ENCODE measurements at regions not wholly inside any gene's neighbourhood (a gene's known extent, or its start where the extent isn't known, plus 50 kb on each side); places are given as distances from the start of the nearest gene placed in this dataset.

- H3K27ac ChIP-seq (ENCODE audit: low read depth in 1 of 2, low read length in 2 of 2): no peak overlapping the region
- H3K4me3 ChIP-seq (replicated peaks in 1 of 3; ENCODE audit: low read depth in 2 of 3, low read length in 3 of 3): no peak overlapping the region
- no peak for DNase-seq
- Mint-ChIP-seq H3K4me3 (no peak overlapping the region), H3K9me3 (peaks cover 0 to 4% (median 2%) of the 10 kb centered on the region in 7 donors), H3K27ac (no peak overlapping the region), H3K36me3 (no peaks in the 10 kb centered on the region), H3K27me3 (ENCODE audit: low read depth in 3 of 3) (no peaks in the 10 kb centered on the region), H3K4me1 (no peaks in the 10 kb centered on the region)
- WGBS (ENCODE audit: insufficient coverage): no CpG with 5 or more reads among the region's 2 CpGs
- no peaks in the 10 kb centered on the region for H3K79me2 ChIP-seq (ENCODE audit: insufficient read depth, low read length)
- H3K27me3 ChIP-seq (ENCODE audit: control insufficient read depth in 2 of 2, insufficient read depth in 2 of 2, low read length in 2 of 2): no peaks in the 10 kb centered on the region
- H3K9ac ChIP-seq (ENCODE audit: insufficient read depth, low read length, poor library complexity, severe bottlenecking): no peak overlapping the region
- intact Hi-C loops (cut with micrococcal nuclease): no loop called here
- no peaks in the 10 kb centered on the region for H4K20me1 ChIP-seq (ENCODE audit: insufficient read depth, low read length)
- H3K4me2 ChIP-seq (replicated peaks; ENCODE audit: extremely low read depth, low read length, poor library complexity, severe bottlenecking): no peak overlapping the region
- no peak overlapping the region for H2AFZ ChIP-seq (ENCODE audit: insufficient read depth, low read depth, low read length, poor library complexity, severe bottlenecking)
- H3K4me1 ChIP-seq (ENCODE audit: control insufficient read depth in 1 of 2, insufficient read depth in 2 of 2, low read length in 2 of 2): no peaks in the 10 kb centered on the region
- no peaks in the 10 kb centered on the region for H3K9me3 ChIP-seq (replicated peaks in 1 of 2; ENCODE audit: control insufficient read depth in 1 of 2, insufficient read depth in 1 of 2, low read length in 2 of 2)
- H3K36me3 ChIP-seq (replicated peaks in 1 of 2; ENCODE audit: control insufficient read depth in 1 of 2, insufficient read depth in 2 of 2, low read length in 2 of 2): no peaks in the 10 kb centered on the region
- TF ChIP-seq, protein P1, sequence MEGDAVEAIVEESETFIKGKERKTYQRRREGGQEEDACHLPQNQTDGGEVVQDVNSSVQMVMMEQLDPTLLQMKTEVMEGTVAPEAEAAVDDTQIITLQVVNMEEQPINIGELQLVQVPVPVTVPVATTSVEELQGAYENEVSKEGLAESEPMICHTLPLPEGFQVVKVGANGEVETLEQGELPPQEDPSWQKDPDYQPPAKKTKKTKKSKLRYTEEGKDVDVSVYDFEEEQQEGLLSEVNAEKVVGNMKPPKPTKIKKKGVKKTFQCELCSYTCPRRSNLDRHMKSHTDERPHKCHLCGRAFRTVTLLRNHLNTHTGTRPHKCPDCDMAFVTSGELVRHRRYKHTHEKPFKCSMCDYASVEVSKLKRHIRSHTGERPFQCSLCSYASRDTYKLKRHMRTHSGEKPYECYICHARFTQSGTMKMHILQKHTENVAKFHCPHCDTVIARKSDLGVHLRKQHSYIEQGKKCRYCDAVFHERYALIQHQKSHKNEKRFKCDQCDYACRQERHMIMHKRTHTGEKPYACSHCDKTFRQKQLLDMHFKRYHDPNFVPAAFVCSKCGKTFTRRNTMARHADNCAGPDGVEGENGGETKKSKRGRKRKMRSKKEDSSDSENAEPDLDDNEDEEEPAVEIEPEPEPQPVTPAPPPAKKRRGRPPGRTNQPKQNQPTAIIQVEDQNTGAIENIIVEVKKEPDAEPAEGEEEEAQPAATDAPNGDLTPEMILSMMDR (IDR thresholded peaks at IDR 0.05): no peak
Observed at GRCh38 chr6:47967843-47968242, 143.2 kb downstream of the PTCHD4 start.

GRCh38 chr6:47964969-47965368 lies 146.0 kb downstream of the PTCHD4 start:
- no CpG with 5 or more reads among the region's 3 CpGs for WGBS (ENCODE audit: insufficient coverage)
- no peaks in the 10 kb centered on the region for H3K36me3 ChIP-seq (replicated peaks in 1 of 2; ENCODE audit: control insufficient read depth in 1 of 2, insufficient read depth in 2 of 2, low read length in 2 of 2)
- no peak for DNase-seq
- no peaks in the 10 kb centered on the region for H3K79me2 ChIP-seq (ENCODE audit: insufficient read depth, low read length)
- H4K20me1 ChIP-seq (ENCODE audit: insufficient read depth, low read length): no peaks in the 10 kb centered on the region
- peaks cover 0 to 3% (median 2%) of the 10 kb centered on the region in 7 donors for H3K9me3 Mint-ChIP-seq
- no peaks in the 10 kb centered on the region for H3K9me3 ChIP-seq (replicated peaks in 1 of 2; ENCODE audit: control insufficient read depth in 1 of 2, insufficient read depth in 1 of 2, low read length in 2 of 2)
- H3K27ac ChIP-seq (ENCODE audit: low read depth in 1 of 2, low read length in 2 of 2): no peak overlapping the region
- H3K4me1 Mint-ChIP-seq: no peaks in the 10 kb centered on the region
- no peak overlapping the region for H3K4me3 ChIP-seq (replicated peaks in 1 of 3; ENCODE audit: low read depth in 2 of 3, low read length in 3 of 3)
- no peak overlapping the region for H3K9ac ChIP-seq (ENCODE audit: insufficient read depth, low read length, poor library complexity, severe bottlenecking)
- no peaks in the 10 kb centered on the region for H3K27me3 Mint-ChIP-seq (ENCODE audit: low read depth in 3 of 3)
- H3K4me3 Mint-ChIP-seq: no peak overlapping the region
- H3K4me2 ChIP-seq (replicated peaks; ENCODE audit: extremely low read depth, low read length, poor library complexity, severe bottlenecking): no peak overlapping the region
- H3K36me3 Mint-ChIP-seq: no peaks in the 10 kb centered on the region
- H2AFZ ChIP-seq (ENCODE audit: insufficient read depth, low read depth, low read length, poor library complexity, severe bottlenecking): no peak overlapping the region
- TF ChIP-seq, protein P1 (IDR thresholded peaks at IDR 0.05): no peak
- no peak overlapping the region for H3K27ac Mint-ChIP-seq
- H3K27me3 ChIP-seq (ENCODE audit: control insufficient read depth in 2 of 2, insufficient read depth in 2 of 2, low read length in 2 of 2): no peaks in the 10 kb centered on the region
- no peaks in the 10 kb centered on the region for H3K4me1 ChIP-seq (ENCODE audit: control insufficient read depth in 1 of 2, insufficient read depth in 2 of 2, low read length in 2 of 2)
- intact Hi-C loops (cut with micrococcal nuclease): no loop called here

Data from CD14-positive monocyte (primary cell).